Heart right ventricle (tissue), 16 donors: ENCODE measurements at regions not wholly inside any gene's neighbourhood (a gene's known extent, or its start where the extent isn't known, plus 50 kb on each side); places are given as distances from the start of the nearest gene placed in this dataset.

Experiments used
- ATAC-seq, 8 donors: fragments of 200-7000 bp; cut with Tn5 transposase; one replicate each; pipeline ENCODE4 v1.9.1; 2020; ENCODE audit warnings: mild to moderate bottlenecking in 8 of 8, moderate library complexity in 8 of 8, moderate number of reproducible peaks in 1 of 8
- DNase-seq, 2 donors: peaks; one replicate each; pipeline ENCODE4 v3.0.0-alpha.2; 2020
- H3K27ac ChIP-seq, 10 donors: fragments of 200-600 bp; sonication (generic) in 2 of 10; one replicate each; pipeline versions ENCODE4 v1.5.0 to v1.8.0; 2020 to 2022; ENCODE audit warnings: mild to moderate bottlenecking in 3 of 10
- H3K27me3 ChIP-seq, 7 donors: fragments of 200-600 bp; one replicate each; pipeline ENCODE4 v1.8.0; 2021 to 2022; ENCODE audit warnings: mild to moderate bottlenecking in 2 of 7
- H3K36me3 ChIP-seq, 9 donors: fragments of 200-600 bp; sonication (generic) in 1 of 9; one replicate each; pipeline versions ENCODE4 v1.5.0 to v1.8.0; 2020 to 2022; ENCODE audit warnings: mild to moderate bottlenecking in 2 of 9
- H3K4me1 ChIP-seq, 9 donors: fragments of 200-600 bp; sonication (generic) in 1 of 9; one replicate each; pipeline versions ENCODE4 v1.5.0 to v1.8.0; 2020 to 2022; ENCODE audit warnings: mild to moderate bottlenecking in 4 of 9
- H3K4me3 ChIP-seq, 10 donors: fragments of 200-600 bp; sonication (generic) in 2 of 10; one replicate each; pipeline versions ENCODE4 v1.5.0 to v1.8.0; 2020 to 2022; ENCODE audit warnings: mild to moderate bottlenecking in 7 of 10, moderate library complexity in 2 of 10
- H3K9me3 ChIP-seq, 11 donors: fragments of 200-600 bp in 10 of 11; sonication (generic) in 2 of 11; one replicate each; pipeline versions ENCODE4 v1.5.0 to v1.8.0; 2013 to 2022; ENCODE audit warnings: mild to moderate bottlenecking in 2 of 11, control low read depth in 1 of 11, moderate library complexity in 1 of 11
- WGBS, 2 donors: extraction: QIAGEN DNeasy Blood & Tissue Kit; methylation state at CpG; one replicate each; pipeline ENCODE4 v1.1.7; 2013; ENCODE audit warnings: inconsistent platforms in 1 of 2; 5-methylcytosine and 5-hydroxymethylcytosine counted together
- intact Hi-C, 10 donors: fragments of 100-400 bp; cut with DNase I; formaldehyde crosslinking; loops; one replicate each; pipeline versions ENCODE4 v1.11.1 to v1.14.2; 2022
- TF ChIP-seq, protein P1 (sequence below), 9 donors: fragments of 200-600 bp; sonication (generic) in 2 of 9; IDR thresholded peaks; one replicate each; pipeline versions ENCODE4 v1.5.0 to v1.8.0; 2021 to 2022; ENCODE audit warnings: antibody characterized with exemption in 9 of 9, mild to moderate bottlenecking in 5 of 9, moderate library complexity in 1 of 9
- donor health status: Arrhythmogenic right ventricular cardiomyopathy.
- donor health status: ischemic (EF 13 %, LVEDD 7.1; RV severe dilation, severe dysfunction).
- donor health status: healthy with polysubstance abuse.
- donor health status: DM: no; HTN: yes; CAD: no.
- donor health status: DM: no; HTN: no; CAD: no.
- donor health status: ischemic (EF 25% LVEDD 6.9; RV normal size, moderate dysfunction).
- donor health status: ischemic (EF 25% LVEDD 5.7; RV mildly dilated, moderate dysfunction).
- donor health status: healthy.
- donor health status: DM: yes; HTN: yes; CAD: no.
- donor health status: Ischemic cardiomyopathy.
- donor health status: ischemic (EF 35%, LVEDD 5.7; RV mildly dilated, moderate dysfunction).
- donor health status: nonischemic (EF 11% LVEDD 7.7; RV severe dilation, severe dysfunction).
- donor health status: DM: yes; HTN: yes; CAD: no.
- donor health status: PGD.
- donor health status: ischemic (EF 29% LVEDD 5.4; RV normal size, mild dysfunction).
- donor health status: nonischemic (EF 23%, LVEDD 6.1; RV moderate dilation, normal function).

GRCh38 chr6:153758516-153758915, 280.5 kb upstream of the OPRM1 start:
- no peaks in the 10 kb centered on the region for H3K36me3 ChIP-seq
- H3K4me3 ChIP-seq = no peak overlapping the region
- H3K4me1 ChIP-seq = no peaks in the 10 kb centered on the region
- intact Hi-C loops = no loop called here
- no peaks in the 10 kb centered on the region for H3K27me3 ChIP-seq
- H3K27ac ChIP-seq = no peak overlapping the region
- TF ChIP-seq, protein P1, sequence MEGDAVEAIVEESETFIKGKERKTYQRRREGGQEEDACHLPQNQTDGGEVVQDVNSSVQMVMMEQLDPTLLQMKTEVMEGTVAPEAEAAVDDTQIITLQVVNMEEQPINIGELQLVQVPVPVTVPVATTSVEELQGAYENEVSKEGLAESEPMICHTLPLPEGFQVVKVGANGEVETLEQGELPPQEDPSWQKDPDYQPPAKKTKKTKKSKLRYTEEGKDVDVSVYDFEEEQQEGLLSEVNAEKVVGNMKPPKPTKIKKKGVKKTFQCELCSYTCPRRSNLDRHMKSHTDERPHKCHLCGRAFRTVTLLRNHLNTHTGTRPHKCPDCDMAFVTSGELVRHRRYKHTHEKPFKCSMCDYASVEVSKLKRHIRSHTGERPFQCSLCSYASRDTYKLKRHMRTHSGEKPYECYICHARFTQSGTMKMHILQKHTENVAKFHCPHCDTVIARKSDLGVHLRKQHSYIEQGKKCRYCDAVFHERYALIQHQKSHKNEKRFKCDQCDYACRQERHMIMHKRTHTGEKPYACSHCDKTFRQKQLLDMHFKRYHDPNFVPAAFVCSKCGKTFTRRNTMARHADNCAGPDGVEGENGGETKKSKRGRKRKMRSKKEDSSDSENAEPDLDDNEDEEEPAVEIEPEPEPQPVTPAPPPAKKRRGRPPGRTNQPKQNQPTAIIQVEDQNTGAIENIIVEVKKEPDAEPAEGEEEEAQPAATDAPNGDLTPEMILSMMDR (IDR thresholded peaks at IDR 0.05) = no peak
- H3K9me3 ChIP-seq = peaks cover 0 to 7% (median 0%) of the 10 kb centered on the region in 11 donors
- DNase-seq (no peak), ATAC-seq (no peak)
- 76 to 82% methylated on average over 2 of the region's 2 CpGs for WGBS, 2 donors

GRCh38 chr6:153735761-153736160, 303.3 kb upstream of the OPRM1 start:
- no peak overlapping the region for H3K4me3 ChIP-seq
- H3K27me3 ChIP-seq = no peaks in the 10 kb centered on the region
- TF ChIP-seq, protein P1 (IDR thresholded peaks at IDR 0.05) = no peak
- H3K4me1 ChIP-seq = no peaks in the 10 kb centered on the region
- DNase-seq = no peak
- H3K27ac ChIP-seq = no peak overlapping the region
- H3K36me3 ChIP-seq = no peaks in the 10 kb centered on the region
- H3K9me3 ChIP-seq = peaks cover 0 to 28% (median 0%) of the 10 kb centered on the region in 11 donors
- no peak for ATAC-seq
- intact Hi-C loops = no loop called here
- 65 to 81% methylated on average over 5 of the region's 5 CpGs for WGBS, 2 donors

- H3K4me3 ChIP-seq = no peak overlapping the region
- WGBS, 2 donors = 42 to 49% methylated on average over 2 of the region's 2 CpGs
- no peak for ATAC-seq
- TF ChIP-seq, protein P1 (IDR thresholded peaks at IDR 0.05) = no peak
- H3K27ac ChIP-seq = no peak overlapping the region
- intact Hi-C loops = no loop called here
- H3K36me3 ChIP-seq = no peaks in the 10 kb centered on the region
- peaks cover 0 to 15% (median 0%) of the 10 kb centered on the region in 11 donors for H3K9me3 ChIP-seq
- no peaks in the 10 kb centered on the region for H3K27me3 ChIP-seq
- DNase-seq = no peak
- peaks cover 0 to 8% (median 0%) of the 10 kb centered on the region in 9 donors for H3K4me1 ChIP-seq
Observed at GRCh38 chr6:153729189-153729588, 309.9 kb upstream of the OPRM1 start.

GRCh38 chr6:153727885-153728284, 311.2 kb upstream of the OPRM1 start:
- Histone ChIP-seq H3K27ac (no peak overlapping the region), H3K4me3 (no peak overlapping the region), H3K27me3 (no peaks in the 10 kb centered on the region), H3K36me3 (no peaks in the 10 kb centered on the region), H3K9me3 (peaks cover 0 to 14% (median 0%) of the 10 kb centered on the region in 11 donors), H3K4me1 (peaks cover 0 to 8% (median 0%) of the 10 kb centered on the region in 9 donors)
- ATAC-seq (no peak), DNase-seq (no peak)
- intact Hi-C loops = no loop called here
- TF ChIP-seq, protein P1 (IDR thresholded peaks at IDR 0.05) = no peak
- WGBS, 2 donors = 4 to 6% methylated on average over 1 of the region's 1 CpG
